NK-92 (cell line): ENCODE measurements at regions not wholly inside any gene's neighbourhood (a gene's known extent, or its start where the extent isn't known, plus 50 kb on each side); places are given as distances from the start of the nearest gene placed in this dataset.
"Not testable (repeated sequence)": the region's sequence is repeated elsewhere in the genome, so short reads cannot be mapped to it uniquely, and the experiment has no call there.

Experiments
- DNase-seq: peaks from one replicate; lab custom pipeline; 2025; ENCODE audit not compliant: unreplicated experiment; lab: John Stamatoyannopoulos, UW

DNA sequence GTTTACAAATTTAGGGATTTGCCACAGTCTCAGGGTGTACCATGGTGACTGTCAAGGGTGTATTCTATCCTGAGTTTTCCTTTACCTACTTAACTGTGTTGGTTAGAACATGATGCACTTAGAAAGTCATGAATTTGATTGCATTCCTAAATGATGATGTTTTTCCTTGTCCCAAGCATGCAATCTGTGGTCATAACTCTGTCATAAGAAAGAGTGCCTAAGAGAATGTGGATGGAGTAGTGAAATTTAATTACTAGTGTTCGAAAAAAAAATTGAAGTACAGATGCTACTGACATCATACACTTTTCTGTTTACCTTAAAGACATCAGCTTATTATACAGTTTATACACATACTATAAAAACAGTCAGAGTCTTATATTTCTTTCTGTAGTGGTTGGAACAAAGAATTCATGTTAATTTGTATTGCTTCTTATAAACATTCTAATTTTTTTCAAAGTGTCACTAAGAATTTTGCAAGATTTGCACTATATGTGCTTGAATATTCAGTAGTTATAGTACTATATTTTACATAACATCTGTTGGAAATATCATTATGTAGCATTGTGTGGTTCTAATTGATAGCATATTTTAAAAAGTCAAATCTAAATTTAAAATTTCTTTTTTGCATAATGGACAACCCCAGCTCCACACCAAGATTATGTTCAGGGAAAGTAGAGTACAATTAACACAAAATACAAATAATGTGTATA lies 231.3 kb upstream of the KCNMB2 start:
- no peak for DNase-seq

DNA sequence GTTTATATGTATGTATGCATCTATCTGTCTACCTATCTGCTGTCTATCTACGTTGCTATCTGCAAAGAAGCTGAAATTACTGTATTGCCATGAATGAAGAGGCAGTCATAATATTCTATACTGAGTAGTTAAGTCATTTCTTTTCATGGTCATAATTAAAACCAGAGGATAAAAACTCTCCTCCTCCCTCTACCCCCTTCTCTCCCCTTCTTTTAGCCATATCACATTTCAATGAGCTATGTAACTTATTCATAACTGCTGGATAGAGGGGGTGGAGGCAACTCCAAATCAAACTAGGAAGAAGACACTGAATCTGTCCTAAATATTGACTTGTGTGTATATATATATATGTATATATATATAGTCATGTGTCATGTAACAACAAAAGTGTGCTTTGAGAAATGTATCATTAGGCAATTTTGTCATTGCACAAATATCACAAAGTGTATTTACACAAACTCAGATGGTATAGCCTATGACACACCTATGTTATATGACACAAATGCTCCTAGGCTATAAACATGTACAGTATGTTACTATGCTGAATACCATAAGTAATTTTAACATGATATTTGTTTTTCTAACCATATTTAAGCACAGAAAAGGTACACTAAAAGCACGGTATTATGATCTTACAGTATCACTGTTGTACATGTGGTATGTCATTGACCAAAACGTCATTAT lies 229.7 kb upstream of the KCNMB2 start:
- no peak for DNase-seq

DNA sequence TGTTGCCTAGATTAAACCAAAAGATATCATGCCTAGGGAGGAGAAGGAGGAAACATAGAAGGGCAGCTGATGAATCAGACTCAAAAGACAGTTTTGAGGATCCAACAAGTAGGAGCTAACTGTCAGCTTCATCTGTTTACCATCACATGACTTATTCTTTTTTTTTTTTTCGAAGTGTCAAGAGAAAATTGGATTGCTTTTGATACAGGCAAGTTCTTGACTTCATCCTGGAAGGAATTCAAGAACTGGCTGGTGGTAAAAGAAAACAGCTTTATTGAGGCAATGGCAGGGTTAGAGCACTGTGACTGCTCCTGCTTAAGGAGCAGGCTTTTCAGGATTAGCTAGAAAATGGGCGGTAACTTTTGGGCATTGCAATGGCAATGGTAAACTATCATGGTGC lies 227.5 kb upstream of the KCNMB2 start:
- no peak for DNase-seq

DNA sequence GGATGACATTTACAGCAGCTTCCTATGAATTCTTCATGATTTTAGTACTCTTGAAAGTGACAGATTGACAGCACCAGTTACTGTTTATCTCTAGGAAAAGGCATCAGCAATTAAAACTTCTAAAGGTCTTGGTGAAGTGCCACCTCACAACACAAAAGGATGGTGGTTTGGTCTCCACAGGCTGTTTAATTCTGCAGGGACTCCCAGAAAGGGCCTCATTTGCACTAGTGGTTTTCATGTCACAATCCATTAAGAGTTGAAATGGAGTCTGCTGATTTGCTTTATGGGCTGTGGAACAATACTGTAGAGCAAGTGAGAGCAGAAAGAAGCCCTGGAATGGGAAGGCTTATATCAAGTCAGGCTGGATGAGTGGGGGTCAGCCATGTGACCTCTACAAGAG lies 225.3 kb upstream of the KCNMB2 start:
- DNase-seq, result no peak

DNA sequence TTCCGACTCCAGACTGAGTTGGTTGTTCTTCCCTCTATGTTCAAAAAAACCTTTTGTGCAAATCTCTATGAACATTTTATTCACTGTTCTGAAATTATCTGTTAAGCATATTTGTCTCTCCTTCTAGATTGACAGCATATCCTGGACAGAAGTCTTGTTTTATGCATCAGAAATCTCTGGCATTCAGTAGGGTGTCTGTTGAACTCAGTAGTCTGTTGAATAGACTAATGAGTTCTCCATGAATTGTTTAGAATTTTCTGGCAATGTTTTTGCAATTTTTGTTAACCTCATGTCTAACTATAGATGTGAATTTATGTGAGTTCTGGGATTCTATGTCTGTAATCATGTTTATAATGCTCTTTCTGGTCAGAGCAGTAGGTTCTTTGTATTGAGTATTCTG lies 222.5 kb upstream of the KCNMB2 start:
- DNase-seq, result no peak

DNA sequence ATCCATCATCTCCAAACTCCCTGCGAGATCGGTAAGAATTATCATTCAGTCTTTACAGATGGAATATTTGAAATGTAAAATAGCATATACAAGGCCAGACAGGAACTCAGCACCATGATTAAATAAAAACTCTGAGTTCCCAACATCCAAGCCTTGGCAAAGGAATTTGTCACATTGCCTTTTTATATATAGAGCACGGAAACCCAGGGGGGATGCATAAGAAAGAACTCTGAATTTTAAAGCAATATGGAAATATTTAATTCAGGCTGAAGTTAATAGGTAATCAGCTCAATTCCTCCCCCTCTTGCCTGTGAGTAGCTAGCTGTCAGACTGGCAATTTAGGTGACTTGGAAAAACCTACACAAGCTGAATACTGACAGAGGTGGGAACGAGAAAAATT lies 217.9 kb upstream of the KCNMB2 start:
- DNase-seq, result no peak

DNA sequence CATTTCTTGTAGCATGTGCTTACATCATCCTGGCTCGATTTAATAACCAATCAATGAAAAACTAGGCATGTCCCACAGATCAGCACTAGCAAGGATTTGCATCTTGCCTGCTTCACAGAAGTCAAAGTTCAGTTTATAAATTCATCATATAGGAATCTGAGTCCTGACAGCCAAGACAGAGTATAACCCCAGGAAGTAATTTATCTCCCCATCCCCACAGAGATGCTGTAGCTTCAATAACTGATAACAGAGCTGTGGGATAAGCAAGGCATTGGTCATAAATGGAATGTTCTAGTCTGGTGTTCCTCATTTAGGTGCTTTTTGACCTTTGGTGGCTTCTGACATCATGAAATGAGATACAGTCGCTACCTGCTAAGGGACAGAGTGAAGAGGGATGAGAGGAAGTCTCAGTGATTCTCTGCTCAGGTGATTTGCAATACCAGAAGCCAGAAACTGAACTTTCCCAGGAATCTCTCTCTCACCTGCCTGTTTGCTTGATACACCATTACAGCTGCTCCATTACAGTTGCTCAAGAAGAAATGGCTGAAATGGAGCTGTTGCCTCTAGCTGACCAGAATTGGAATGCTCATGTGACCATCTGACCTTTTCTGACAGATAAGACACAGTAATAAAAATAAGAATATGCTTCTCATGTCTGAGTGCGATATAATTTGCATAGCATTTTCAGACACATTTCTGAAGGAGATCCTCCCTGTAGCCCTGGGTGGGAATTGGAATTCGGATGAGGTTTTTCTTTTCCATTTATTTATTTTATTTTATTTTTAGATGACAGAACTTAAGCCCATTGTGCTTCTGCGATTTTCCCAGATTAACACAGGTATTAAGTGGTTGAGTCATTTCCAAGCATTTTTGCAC lies 217.1 kb upstream of the KCNMB2 start:
- DNase-seq, result no peak

DNA sequence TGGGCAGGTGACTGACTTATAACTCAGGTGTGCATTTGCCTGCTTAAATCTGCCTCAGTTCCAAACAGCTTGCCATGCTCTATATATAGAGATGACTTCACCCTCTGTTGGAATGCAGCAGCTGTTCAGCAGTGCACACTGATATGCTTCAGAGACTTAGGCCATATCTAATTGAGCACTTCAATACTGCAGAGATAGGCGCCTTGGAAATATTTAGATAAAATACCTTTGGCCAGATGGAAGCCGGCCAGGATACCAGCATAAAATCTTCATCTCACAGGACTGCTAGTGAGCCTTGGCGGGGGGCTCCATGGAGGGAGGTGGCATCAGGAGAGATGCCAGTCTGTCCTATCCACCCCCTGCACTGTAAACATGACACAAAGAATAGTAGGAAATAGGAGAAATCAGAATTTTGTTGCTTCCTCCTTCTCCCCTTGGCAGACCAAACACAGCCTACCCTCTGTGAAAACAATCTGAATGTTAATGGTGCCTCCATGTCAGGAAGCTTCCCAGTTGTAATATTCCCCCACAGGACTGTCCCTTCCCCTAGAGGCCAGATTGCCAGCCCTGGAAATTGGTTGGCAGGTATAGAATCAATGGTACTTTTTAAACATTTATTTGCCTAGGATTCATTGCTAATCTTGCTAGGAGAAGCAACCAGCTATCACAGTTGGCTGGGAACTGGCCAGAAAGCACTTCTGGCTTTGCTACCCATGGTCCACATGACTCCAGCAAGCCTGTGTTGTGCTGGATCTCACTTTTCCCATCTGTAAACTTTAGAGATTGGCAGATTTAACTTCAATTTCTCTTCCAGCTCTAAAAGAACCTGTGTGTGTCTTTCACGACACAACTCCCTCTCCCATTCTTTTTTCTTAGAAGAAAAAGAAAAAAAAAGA lies 215.5 kb upstream of the KCNMB2 start:
- no peak for DNase-seq

DNA sequence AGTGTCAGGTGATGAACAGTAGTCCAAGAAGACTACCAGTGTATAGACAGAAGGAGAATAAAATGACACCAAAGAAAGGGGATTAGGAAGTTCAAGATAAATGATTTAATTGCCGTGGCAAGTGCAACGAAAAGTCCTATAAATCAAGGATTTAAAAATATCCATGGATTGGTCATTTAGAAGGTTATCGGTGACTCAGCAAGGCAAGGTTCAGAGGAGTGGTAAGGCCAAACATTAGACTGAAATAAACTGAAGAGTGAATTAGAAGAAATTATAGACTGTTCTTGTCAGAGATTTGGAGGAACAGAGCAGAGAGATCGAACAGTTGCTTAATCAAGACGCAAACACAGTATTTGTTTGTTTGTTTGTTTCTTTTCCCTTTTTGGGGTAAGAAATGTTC lies 211.9 kb upstream of the KCNMB2 start:
- DNase-seq, result no peak

DNA sequence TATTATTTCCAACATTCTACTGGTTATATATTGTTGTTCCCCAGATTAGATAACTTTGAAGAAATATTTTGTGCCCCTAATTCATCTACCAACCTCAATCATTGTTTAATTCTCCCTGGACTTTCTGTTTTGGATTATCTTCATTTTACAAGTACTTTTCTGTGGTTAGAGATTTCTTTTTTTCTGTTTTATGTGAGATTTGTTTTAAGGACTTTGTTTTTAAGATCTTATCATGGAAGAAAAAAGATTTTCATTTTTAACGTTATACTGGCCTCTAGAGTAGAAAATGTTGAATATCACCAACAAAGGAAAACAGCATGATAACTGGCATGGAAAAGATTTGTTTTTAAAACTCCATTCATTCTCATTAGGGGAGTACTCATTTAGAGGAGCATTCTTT lies 210.9 kb upstream of the KCNMB2 start:
- DNase-seq, result no peak

DNA sequence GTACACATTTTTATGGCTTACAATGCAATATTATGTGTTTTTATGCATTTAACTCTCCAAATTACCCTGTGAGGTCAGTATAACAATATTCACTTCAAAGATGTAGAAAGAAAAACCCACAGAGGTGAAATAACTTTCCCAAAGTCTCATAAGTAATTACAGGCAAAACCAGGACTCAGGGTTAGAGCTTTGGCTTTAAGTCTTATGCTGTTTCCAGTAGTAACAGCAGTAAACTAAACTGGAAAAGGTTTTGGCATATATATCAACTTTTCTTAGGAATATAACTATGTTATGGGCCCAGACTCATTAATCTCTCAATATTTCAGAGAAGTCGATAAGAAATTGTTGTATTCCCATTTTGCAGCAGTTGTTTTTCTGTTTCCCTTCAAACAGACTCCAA lies 206.3 kb upstream of the KCNMB2 start:
- no peak for DNase-seq

DNA sequence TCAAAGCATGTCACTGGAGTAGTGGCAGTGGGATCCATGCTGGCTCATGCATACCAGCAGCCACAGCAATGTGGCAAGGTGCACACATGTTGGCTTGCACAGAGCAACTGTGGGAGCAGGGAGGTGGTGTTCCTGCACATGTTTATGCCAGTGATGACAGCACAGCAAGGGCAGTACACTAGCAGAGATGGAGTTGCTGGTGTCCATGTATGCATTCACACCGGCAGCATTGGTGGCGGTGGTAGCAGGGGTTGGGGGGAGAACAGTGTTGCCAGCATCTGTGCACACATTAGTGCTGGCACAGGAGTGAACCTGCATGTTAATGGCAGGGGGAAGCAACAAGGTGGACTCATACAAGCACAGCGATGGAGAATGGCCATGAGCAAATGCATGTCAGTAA lies 202.0 kb upstream of the KCNMB2 start:
- no peak for DNase-seq

DNA sequence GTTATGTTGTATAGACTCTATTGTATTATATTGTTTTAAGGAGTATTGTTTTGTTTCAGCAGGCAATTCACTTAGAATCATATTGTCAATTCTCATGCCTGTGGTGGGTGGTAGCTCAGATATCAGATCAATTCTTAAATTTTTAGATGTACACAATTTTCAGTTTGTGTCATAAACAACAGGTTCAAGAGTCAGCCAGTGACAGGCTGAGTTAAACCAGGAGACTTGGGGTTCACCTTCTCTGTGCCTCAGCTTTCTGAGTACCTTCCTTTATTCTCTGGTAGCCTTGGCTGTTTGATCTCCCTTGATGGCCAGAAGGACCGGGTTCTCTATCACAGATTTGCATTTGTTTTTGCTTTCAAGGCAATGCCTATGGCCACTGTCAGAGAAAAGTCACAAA lies 199.9 kb upstream of the KCNMB2 start:
- DNase-seq, result no peak

DNA sequence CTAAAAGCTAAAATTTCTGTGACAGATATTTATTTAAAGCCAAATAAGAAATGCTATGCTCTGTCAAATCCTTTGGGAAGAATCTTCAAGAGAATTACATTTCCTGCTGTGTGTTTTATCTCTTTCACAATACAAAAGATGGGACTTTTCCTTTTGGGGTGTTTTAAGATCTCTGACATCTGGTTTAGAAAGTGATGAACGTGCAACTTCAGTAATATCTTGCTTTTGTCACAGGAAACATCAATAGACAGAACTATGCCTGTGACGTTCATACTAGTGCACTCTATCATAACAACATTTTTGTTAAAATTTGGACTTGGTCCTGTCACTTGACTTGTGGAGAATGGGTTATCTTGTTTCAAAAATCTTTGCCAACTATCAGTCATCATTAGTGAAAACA lies 195.7 kb upstream of the KCNMB2 start:
- no peak for DNase-seq

DNA sequence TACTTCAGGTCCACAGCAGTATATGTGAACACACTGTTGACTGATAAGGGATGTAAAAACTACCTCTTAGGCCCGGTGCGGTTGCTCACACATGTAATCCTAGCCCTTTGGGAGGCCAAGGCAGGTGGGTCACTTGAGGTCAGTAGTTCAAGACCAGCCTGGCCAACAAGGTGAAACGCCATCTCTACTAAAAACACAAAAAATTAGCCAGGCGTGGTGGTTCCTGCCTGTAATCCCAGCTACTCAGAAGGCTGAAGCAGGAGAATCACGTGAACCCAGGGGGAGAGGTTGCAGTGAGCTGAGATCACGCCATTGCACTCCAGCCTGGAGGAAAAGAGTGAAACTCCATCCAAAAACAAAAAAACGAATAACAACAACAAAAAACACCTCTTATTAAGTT lies 194.6 kb upstream of the KCNMB2 start:
- DNase-seq, result no peak

DNA sequence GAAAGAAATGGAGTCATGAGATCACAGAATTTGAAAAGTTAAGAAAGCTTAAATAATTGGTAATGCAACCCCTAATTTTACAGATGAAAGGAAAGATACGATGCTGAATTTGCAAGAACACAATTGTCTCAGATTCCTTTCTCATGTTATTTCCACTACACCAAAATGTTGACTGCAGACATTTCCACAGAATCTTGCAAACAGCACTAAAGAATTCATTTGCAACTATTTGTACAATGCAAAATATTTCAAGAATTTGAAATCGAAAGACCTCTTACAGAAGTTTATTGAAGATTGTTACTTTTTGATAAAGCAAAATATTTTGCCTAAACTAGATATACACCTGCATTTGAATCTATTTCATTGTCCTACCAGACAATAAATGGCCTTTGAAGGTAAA lies 194.1 kb upstream of the KCNMB2 start:
- DNase-seq, result no peak

DNA sequence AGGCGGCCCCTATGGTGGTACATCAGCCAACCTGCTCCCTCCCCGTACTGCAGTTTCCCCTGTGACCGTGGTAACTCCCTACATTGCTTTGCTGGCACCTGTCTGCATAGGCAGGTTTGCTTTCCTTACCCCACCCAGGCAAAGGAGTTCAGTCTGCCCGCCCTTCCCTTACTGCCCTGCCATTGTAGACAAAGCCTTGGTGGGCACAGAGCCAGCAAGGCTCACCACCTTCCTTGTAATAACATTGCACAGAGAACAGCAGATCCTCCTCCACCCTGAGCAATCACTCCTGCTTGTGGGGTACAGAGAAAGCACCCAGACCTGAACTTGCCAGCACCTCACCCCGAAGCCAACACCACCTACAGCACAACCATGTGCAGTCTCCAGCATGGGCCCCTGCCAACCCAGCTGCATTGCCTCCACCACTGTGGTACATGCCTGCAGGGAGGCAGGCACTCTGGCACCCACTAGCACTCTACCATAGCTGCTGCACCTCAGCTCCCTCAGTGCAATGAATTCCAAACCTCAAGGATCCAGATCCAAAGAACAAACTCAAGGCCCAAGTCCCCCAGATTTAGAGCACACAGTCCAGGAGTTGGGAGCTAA lies 192.7 kb upstream of the KCNMB2 start:
- no peak for DNase-seq

DNA sequence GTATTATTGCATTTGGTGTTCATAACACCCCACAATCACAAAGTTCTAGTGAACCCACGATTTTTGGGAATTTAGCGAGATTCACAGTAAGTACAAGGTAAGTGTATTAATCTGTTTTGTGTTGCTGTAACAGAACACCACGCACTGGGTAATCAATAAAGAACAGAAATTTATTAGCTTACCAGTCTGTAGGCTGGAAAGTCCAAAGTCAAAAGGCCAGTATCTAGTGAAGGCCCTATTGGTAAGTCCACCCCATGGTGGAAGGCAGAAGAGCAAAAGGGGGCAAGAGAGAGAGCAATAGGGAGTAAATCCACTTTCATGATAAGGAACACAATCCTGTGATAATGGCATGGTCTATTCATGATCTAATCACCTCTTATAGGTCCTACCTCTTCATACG lies 190.3 kb upstream of the KCNMB2 start:
- DNase-seq, result no peak

DNA sequence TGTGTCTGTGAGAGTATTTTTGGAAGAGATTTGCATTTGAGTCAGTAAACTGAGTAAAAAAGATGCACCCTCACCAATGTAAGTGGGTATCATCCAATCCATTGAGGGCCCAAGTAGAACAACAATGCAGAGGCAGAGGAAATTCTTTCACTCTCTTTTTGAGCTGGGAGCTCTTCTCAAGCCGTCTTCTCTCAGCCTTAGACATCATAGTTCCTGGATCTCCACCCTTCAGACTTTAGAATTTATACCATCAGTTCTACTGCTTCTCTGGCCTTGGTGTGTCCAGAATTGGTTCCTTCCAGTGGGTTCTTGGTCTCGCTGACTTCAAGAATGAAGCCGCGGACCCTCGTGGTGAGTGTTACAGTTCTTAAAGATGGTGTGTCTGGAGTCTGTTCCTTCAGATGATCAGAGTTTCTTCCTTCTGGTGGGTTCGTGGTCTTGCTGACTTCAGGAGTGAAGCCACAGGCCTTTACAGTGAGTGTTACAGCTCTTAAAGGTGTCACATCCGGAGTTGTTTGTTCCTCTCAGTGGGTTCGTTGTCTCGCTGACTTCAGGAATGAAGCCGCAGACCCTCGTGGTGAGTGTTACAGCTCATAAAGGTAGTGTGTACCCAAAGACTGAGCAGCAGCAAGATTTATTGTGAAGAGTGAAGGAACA lies 187.5 kb upstream of the KCNMB2 start:
- DNase-seq, result not testable (repeated sequence)

DNA sequence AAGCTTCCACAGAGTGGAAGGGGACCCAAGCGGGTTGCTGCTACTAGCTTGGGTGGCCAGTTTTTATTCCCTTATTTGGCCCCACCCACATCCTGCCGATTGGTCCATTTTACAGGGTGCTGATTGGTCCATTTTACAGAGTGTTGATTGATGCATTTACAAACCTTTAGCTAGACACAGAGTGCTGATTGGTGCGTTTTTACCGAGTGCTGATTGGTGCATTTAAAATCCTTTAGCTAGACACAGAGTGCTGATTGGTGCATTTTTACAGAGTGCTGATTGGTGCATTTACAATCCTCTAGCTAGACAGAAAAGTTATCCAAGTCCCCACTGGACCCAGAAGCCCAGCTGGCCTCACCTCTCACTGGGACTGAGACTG lies 187.0 kb upstream of the KCNMB2 start:
- DNase-seq, result not testable (repeated sequence)
